Neural cell (in vitro differentiated cells): ENCODE measurements at regions not wholly inside any gene's neighbourhood (a gene's known extent, or its start where the extent isn't known, plus 50 kb on each side); places are given as distances from the start of the nearest gene placed in this dataset.

Source experiments
- H2AFZ ChIP-seq: fragments of 200-600, 300-800 bp; sonication (generic), shearing (Covaris generic); 2 replicates; pipeline ENCODE4 v1.6.0; 2014; ENCODE audit warnings: low read depth, mild to moderate bottlenecking, antibody characterized with exemption, low read length, moderate library complexity
- H3F3A ChIP-seq: fragments of 200-600 bp; shearing (Covaris generic); 2 replicates; pipeline ENCODE4 v1.6.1; 2016; ENCODE audit warnings: mild to moderate bottlenecking, moderate library complexity, mixed read lengths, antibody characterized with exemption, low read length; ENCODE audit not compliant: insufficient read depth, poor library complexity, severe bottlenecking
- H3K27ac ChIP-seq: fragments of 200-600, 300-800 bp; sonication (generic), shearing (Covaris generic); 2 replicates; pipeline ENCODE4 v1.5.1; 2014; ENCODE audit warnings: mild to moderate bottlenecking, low read length, moderate library complexity
- H3K27me3 ChIP-seq: fragments of 300-800, 200-600 bp; sonication (generic), shearing (Covaris generic); 2 replicates; pipeline ENCODE4 v1.6.0; 2014; ENCODE audit warnings: mild to moderate bottlenecking, low read depth, low read length, moderate library complexity; ENCODE audit not compliant: insufficient read depth
- H3K36me3 ChIP-seq: fragments of 300-800, 200-600 bp; sonication (generic), shearing (Covaris generic); 2 replicates; pipeline ENCODE4 v1.5.1; 2014; ENCODE audit warnings: mild to moderate bottlenecking, antibody characterized with exemption, low read length, moderate library complexity; ENCODE audit not compliant: insufficient read depth
- H3K4me2 ChIP-seq: fragments of 300-800, 200-600 bp; sonication (generic), shearing (Covaris generic); 2 replicates; pipeline ENCODE4 v1.6.0; 2014; ENCODE audit warnings: mild to moderate bottlenecking, low read length
- H3K4me3 ChIP-seq: fragments of 300-800, 200-600 bp; sonication (generic), shearing (Covaris generic); 2 replicates; pipeline ENCODE4 v1.5.1; 2014; ENCODE audit warnings: mild to moderate bottlenecking, low read length, moderate library complexity
- H3K79me2 ChIP-seq: fragments of 200-600 bp; shearing (Covaris generic); replicated peaks from 2 replicates; pipeline ENCODE4 v1.6.0; 2014; ENCODE audit warnings: mild to moderate bottlenecking, low read length, moderate library complexity; ENCODE audit not compliant: insufficient read depth
- H3K9ac ChIP-seq: fragments of 300-800, 200-600 bp; sonication (generic), shearing (Covaris generic); 2 replicates; pipeline ENCODE4 v1.6.1; 2016; ENCODE audit warnings: mild to moderate bottlenecking, low read length, mixed read lengths
- H3K9me2 ChIP-seq: fragments of 200-600 bp; shearing (Covaris generic); 2 replicates; pipeline ENCODE4 v1.6.1; 2016; ENCODE audit warnings: mild to moderate bottlenecking, low read length, mixed read lengths; ENCODE audit not compliant: insufficient read depth
- H3K9me3 ChIP-seq: fragments of 200-600, 300-800 bp; sonication (generic), shearing (Covaris generic); 2 replicates; pipeline ENCODE4 v1.6.1; 2016; ENCODE audit warnings: mild to moderate bottlenecking, mixed run types, low read length, moderate library complexity, mixed read lengths
- H4K20me1 ChIP-seq: fragments of 200-600 bp; shearing (Covaris generic); 2 replicates; pipeline ENCODE4 v1.6.1; 2016; ENCODE audit warnings: mild to moderate bottlenecking, mixed run types; ENCODE audit not compliant: insufficient read depth
- CTCF ChIP-seq: fragments of 450-650 bp; IDR thresholded peaks from 2 replicates; pipeline ENCODE4 v1.5.1; 2014; ENCODE audit warnings: antibody characterized with exemption, mild to moderate bottlenecking, moderate library complexity; ENCODE audit not compliant: poor library complexity, severe bottlenecking
- EP300 ChIP-seq: fragments of 450-650 bp; conservative IDR thresholded peaks from 2 replicates; pipeline ENCODE4 v1.6.1; 2014; ENCODE audit warnings: antibody characterized with exemption, mild to moderate bottlenecking, moderate library complexity; ENCODE audit not compliant: poor library complexity, severe bottlenecking
- EZH2 ChIP-seq: fragments of 200-600, 300-800 bp; shearing (Covaris generic), sonication (generic); IDR thresholded peaks from 2 replicates; pipeline ENCODE4 v1.6.1; 2014; ENCODE audit warnings: antibody characterized with exemption, low read length, borderline replicate concordance, mild to moderate bottlenecking; ENCODE audit not compliant: insufficient read depth, poor library complexity, severe bottlenecking
- MXI1 ChIP-seq: fragments of 450-650 bp; conservative IDR thresholded peaks from 2 replicates; pipeline ENCODE4 v1.6.1; 2014; ENCODE audit warnings: antibody characterized with exemption, mild to moderate bottlenecking; ENCODE audit not compliant: poor library complexity, severe bottlenecking
- POLR2AphosphoS5 ChIP-seq: IDR thresholded peaks from 2 replicates; pipeline ENCODE4 v1.6.1; 2012
- RAD21 ChIP-seq: fragments of 450-650 bp; conservative IDR thresholded peaks from 2 replicates; pipeline ENCODE4 v1.6.1; 2014; ENCODE audit warnings: antibody characterized with exemption, mild to moderate bottlenecking, moderate library complexity
- REST ChIP-seq: IDR thresholded peaks from 2 replicates; pipeline ENCODE4 v1.6.1; 2012; ENCODE audit warnings: borderline replicate concordance
- SMC3 ChIP-seq: fragments of 450-650 bp; conservative IDR thresholded peaks from 2 replicates; pipeline ENCODE4 v1.6.1; 2014; ENCODE audit warnings: antibody characterized with exemption, mild to moderate bottlenecking, moderate library complexity; ENCODE audit not compliant: poor library complexity
- TAF1 ChIP-seq: IDR thresholded peaks from 2 replicates; pipeline ENCODE4 v1.6.1; 2012; ENCODE audit warnings: low read depth

- Histone ChIP-seq H3K9me2 (no peaks in the 10 kb centered on the region), H2AFZ (no peak overlapping the region), H3K79me2 (no peaks in the 10 kb centered on the region), H3K36me3 (no peaks in the 10 kb centered on the region), H3K27ac (no peak overlapping the region), H3K9ac (no peak overlapping the region), H3K27me3 (peaks cover 19% of the 10 kb centered on the region), H3K4me3 (no peak overlapping the region), H3K4me2 (no peak overlapping the region), H4K20me1 (no peaks in the 10 kb centered on the region), H3F3A (no peaks in the 10 kb centered on the region), H3K9me3 (no peaks in the 10 kb centered on the region)
- TF ChIP-seq SMC3 (no peak), CTCF (no peak), RAD21 (no peak), POLR2AphosphoS5 (peak; percentile 88), EZH2 (no peak), EP300 (peak; percentile 90), REST (no peak), TAF1 (no peak), MXI1 (no peak)
Measured at GRCh38 chr7:20958572-20958971, 171.9 kb upstream of the SP8 start.

- Histone ChIP-seq H4K20me1 (no peaks in the 10 kb centered on the region), H3K9ac (no peak overlapping the region), H3F3A (no peaks in the 10 kb centered on the region), H3K4me2 (no peak overlapping the region), H3K36me3 (no peaks in the 10 kb centered on the region), H3K4me3 (no peak overlapping the region), H3K27ac (no peak overlapping the region), H2AFZ (no peak overlapping the region), H3K27me3 (peaks cover 15% of the 10 kb centered on the region), H3K9me3 (no peaks in the 10 kb centered on the region), H3K9me2 (no peaks in the 10 kb centered on the region), H3K79me2 (no peaks in the 10 kb centered on the region)
- no peak for TF ChIP-seq POLR2AphosphoS5
- no peak for TF ChIP-seq TAF1
- TF ChIP-seq REST, result no peak
- TF ChIP-seq EZH2, result no peak
- no peak for TF ChIP-seq RAD21
- TF ChIP-seq MXI1, result no peak
- TF ChIP-seq EP300, result no peak
- no peak for TF ChIP-seq SMC3
- TF ChIP-seq CTCF, result no peak
Measured at GRCh38 chr7:20959281-20959680, 172.6 kb upstream of the SP8 start.
